ENCODE measurements at regions not wholly inside any gene's neighbourhood (a gene's known extent, or its start where the extent isn't known, plus 50 kb on each side); places are given as distances from the start of the nearest gene placed in this dataset.

GRCh38 chr9:17059465-17059864 is 75.4 kb upstream of the CNTLN start:
- Histone ChIP-seq H3K4ac (ENCODE audit: low read depth, low read length) (no peak overlapping the region), H3K56ac (ENCODE audit: insufficient read length, low read depth, low read length) (no peak overlapping the region), H2BK20ac (ENCODE audit: low read depth, low read length, poor library complexity, severe bottlenecking) (no peak overlapping the region), H3K23me2 (ENCODE audit: insufficient read length, low read depth, low read length, poor library complexity, severe bottlenecking) (no peaks in the 10 kb centered on the region), H4K5ac (ENCODE audit: insufficient read length, low read depth, low read length) (no peak overlapping the region), H3K79me1 (ENCODE audit: insufficient read depth, low read depth, low read length, poor library complexity, severe bottlenecking) (no peaks in the 10 kb centered on the region), H2BK12ac (ENCODE audit: insufficient read length, low read depth, low read length) (no peak overlapping the region), H3K9ac (ENCODE audit: extremely low read depth, insufficient read length, low read length) (no peak overlapping the region), H4K91ac (ENCODE audit: insufficient read length, low read depth, low read length) (no peak overlapping the region), H2BK5ac (ENCODE audit: insufficient read length, low read length) (no peak overlapping the region), H4K20me1 (ENCODE audit: control insufficient read depth, insufficient read depth, insufficient read length) (no peaks in the 10 kb centered on the region), H3K14ac (ENCODE audit: insufficient read depth, low read length) (no peak overlapping the region), H3K4me2 (ENCODE audit: insufficient read depth, insufficient read length, low read length) (no peak overlapping the region), H2AFZ (ENCODE audit: low read length) (no peak overlapping the region), H4K8ac (replicated peaks; ENCODE audit: insufficient read length, low read depth, low read length) (no peak overlapping the region), H3K27ac (ENCODE audit: insufficient read length, low read depth, low read length) (no peak overlapping the region), H2AK5ac (ENCODE audit: insufficient read length, low read length) (no peak overlapping the region), H3T11ph (ENCODE audit: low read length) (no peak overlapping the region), H3K79me2 (ENCODE audit: insufficient read depth, low read length) (no peaks in the 10 kb centered on the region), H3K9me3 (ENCODE audit: control insufficient read depth, low read depth, low read length) (no peaks in the 10 kb centered on the region), H2BK120ac (ENCODE audit: low read depth, low read length, poor library complexity, severe bottlenecking) (no peak overlapping the region), H3K23ac (ENCODE audit: insufficient read length, low read depth, low read length) (no peak overlapping the region), H2BK15ac (ENCODE audit: low read depth, low read length) (no peak overlapping the region), H3K4me1 (ENCODE audit: insufficient read depth, low read length) (no peaks in the 10 kb centered on the region), H3K27me3 (ENCODE audit: insufficient read depth, low read length) (no peaks in the 10 kb centered on the region), H3K18ac (ENCODE audit: insufficient read length, low read depth, low read length) (no peak overlapping the region)
- no CpG with 5 or more reads among the region's 1 CpG for WGBS (ENCODE audit: extremely low coverage, insufficient read length, low lambda C conversion rate)
- no peak for DNase-seq
- no peaks in the 10 kb centered on the region for H3K27me3 Mint-ChIP-seq (ENCODE audit: low read depth)
- H3K27ac Mint-ChIP-seq: no peak overlapping the region
- H3K4me3 Mint-ChIP-seq: no peak overlapping the region
- 0 out of 7 replicates have a peak, but pooled peaks cover 0 to 6% (median 0%) of the 10 kb centered on the region in 3 experiments for H3K36me3 Mint-ChIP-seq (ENCODE audit: insufficient read depth in 1 of 3, low read depth in 3 of 3)
- no peaks in the 10 kb centered on the region; a peak in 1 of 5 replicates for H3K9me3 Mint-ChIP-seq
- no peaks in the 10 kb centered on the region for H3K4me1 Mint-ChIP-seq
- TF ChIP-seq CTCF (conservative IDR thresholded peaks at IDR 0.05): no peak
